ENCODE measurements at regions not wholly inside any gene's neighbourhood (a gene's known extent, or its start where the extent isn't known, plus 50 kb on each side); places are given as distances from the start of the nearest gene placed in this dataset.

DNA sequence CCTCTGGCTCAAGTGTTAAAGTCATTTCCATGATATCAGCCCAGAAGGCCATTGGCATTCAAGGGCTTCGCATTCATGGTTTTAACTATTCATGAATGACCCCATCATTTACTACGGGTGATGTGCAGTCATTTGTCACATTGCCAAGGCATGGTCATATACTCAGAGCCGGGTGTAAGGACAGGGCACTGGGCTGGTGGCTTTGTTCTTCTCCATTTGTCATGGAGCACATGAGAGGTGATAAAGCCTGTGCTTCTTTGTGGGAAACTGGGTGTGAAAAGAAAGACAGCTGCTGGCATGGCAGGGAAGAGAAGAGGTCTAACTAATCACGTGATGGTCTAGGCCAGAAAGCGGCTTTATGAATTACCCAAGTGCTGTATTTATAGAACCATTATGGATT, 132.2 kb upstream of the PLXNA4 start:
- no peak overlapping the region for H3K4me3 Mint-ChIP-seq

GRCh38 chr7:132705146-132705545, 128.9 kb upstream of the PLXNA4 start:
- no peak for DNase-seq
- no peaks in the 10 kb centered on the region for H3K36me3 Mint-ChIP-seq
- no peaks in the 10 kb centered on the region for H3K9me3 ChIP-seq (ENCODE audit: control insufficient read depth in 1 of 2, low read length in 2 of 2)
- intact Hi-C loops (cut with micrococcal nuclease): no loop called here
- H3K27ac ChIP-seq (ENCODE audit: low read depth, low read length): no peak overlapping the region
- H3K27me3 Mint-ChIP-seq: no peaks in the 10 kb centered on the region
- no peak overlapping the region for H3K4me3 Mint-ChIP-seq
- H3K4me1 Mint-ChIP-seq: peaks cover 0 to 2% (median 0%) of the 10 kb centered on the region in 4 donors
- no peaks in the 10 kb centered on the region for H3K36me3 ChIP-seq (ENCODE audit: insufficient read depth, low read length)
- ChIA-PET CTCF (ENCODE audit: partially characterized antibody) (no interaction called here), POLR2A (ENCODE audit: partially characterized antibody) (no interaction called here)
- H3K9me3 Mint-ChIP-seq: peaks cover 0 to 6% (median 0%) of the 10 kb centered on the region in 8 donors
- H3K4me3 ChIP-seq (ENCODE audit: low read length in 2 of 2): no peak overlapping the region
- H3K27me3 ChIP-seq (ENCODE audit: insufficient read depth, low read length): no peaks in the 10 kb centered on the region
- H3K4me1 ChIP-seq (ENCODE audit: insufficient read depth, low read length): no peaks in the 10 kb centered on the region
- no peak overlapping the region for H3K27ac Mint-ChIP-seq

More for the DNA sequence above, 132.2 kb upstream of the PLXNA4 start:
- Histone ChIP-seq H3K9me3 (ENCODE audit: control insufficient read depth in 1 of 2, low read length in 2 of 2) (no peaks in the 10 kb centered on the region), H3K36me3 (ENCODE audit: insufficient read depth, low read length) (no peaks in the 10 kb centered on the region), H3K27ac (ENCODE audit: low read depth, low read length) (no peak overlapping the region), H3K4me1 (ENCODE audit: insufficient read depth, low read length) (no peaks in the 10 kb centered on the region), H3K4me3 (ENCODE audit: low read length in 2 of 2) (no peak overlapping the region), H3K27me3 (ENCODE audit: insufficient read depth, low read length) (no peaks in the 10 kb centered on the region)
- CTCF ChIA-PET (ENCODE audit: partially characterized antibody): no interaction called here
- POLR2A ChIA-PET (ENCODE audit: partially characterized antibody): no interaction called here
- Mint-ChIP-seq H3K36me3 (no peaks in the 10 kb centered on the region), H3K9me3 (no peaks in the 10 kb centered on the region), H3K4me1 (peaks cover 0 to 3% (median 0%) of the 10 kb centered on the region in 4 donors), H3K27me3 (no peaks in the 10 kb centered on the region), H3K27ac (no peak overlapping the region)
- intact Hi-C loops (cut with micrococcal nuclease): no loop called here
- no peak for DNase-seq

GRCh38 chr7:132703742-132704141, 127.5 kb upstream of the PLXNA4 start:
- H3K4me3 Mint-ChIP-seq: no peak overlapping the region
- H3K9me3 Mint-ChIP-seq: peaks cover 0 to 6% (median 0%) of the 10 kb centered on the region in 8 donors
- no peak overlapping the region for H3K27ac ChIP-seq (ENCODE audit: low read depth, low read length)
- no peaks in the 10 kb centered on the region for H3K27me3 ChIP-seq (ENCODE audit: insufficient read depth, low read length)
- no peak overlapping the region for H3K4me3 ChIP-seq (ENCODE audit: low read length in 2 of 2)
- ChIA-PET POLR2A (ENCODE audit: partially characterized antibody) (no interaction called here), CTCF (ENCODE audit: partially characterized antibody) (interaction anchor here (1.2 kb wide), 1 partner anchor 8 kb away, joined by 3 read pairs; no protein-coding TSS in a partner anchor)
- no peak for DNase-seq
- no peak overlapping the region for H3K27ac Mint-ChIP-seq
- H3K36me3 ChIP-seq (ENCODE audit: insufficient read depth, low read length): no peaks in the 10 kb centered on the region
- H3K27me3 Mint-ChIP-seq: no peaks in the 10 kb centered on the region
- intact Hi-C loops (cut with micrococcal nuclease): no loop called here
- no peaks in the 10 kb centered on the region for H3K36me3 Mint-ChIP-seq
- no peaks in the 10 kb centered on the region for H3K4me1 ChIP-seq (ENCODE audit: insufficient read depth, low read length)
- no peaks in the 10 kb centered on the region for H3K4me1 Mint-ChIP-seq
- H3K9me3 ChIP-seq (ENCODE audit: control insufficient read depth in 1 of 2, low read length in 2 of 2): no peaks in the 10 kb centered on the region

- peaks cover 0 to 6% (median 0%) of the 10 kb centered on the region in 8 donors for H3K9me3 Mint-ChIP-seq
- intact Hi-C loops (cut with micrococcal nuclease): no loop called here
- H3K4me3 ChIP-seq (ENCODE audit: low read length in 2 of 2): no peak overlapping the region
- no peak for DNase-seq
- H3K36me3 ChIP-seq (ENCODE audit: insufficient read depth, low read length): no peaks in the 10 kb centered on the region
- ChIA-PET CTCF (ENCODE audit: partially characterized antibody) (no interaction called here), POLR2A (ENCODE audit: partially characterized antibody) (no interaction called here)
- H3K27me3 ChIP-seq (ENCODE audit: insufficient read depth, low read length): no peaks in the 10 kb centered on the region
- H3K27ac ChIP-seq (ENCODE audit: low read depth, low read length): no peak overlapping the region
- no peaks in the 10 kb centered on the region for H3K9me3 ChIP-seq (ENCODE audit: control insufficient read depth in 1 of 2, low read length in 2 of 2)
- H3K36me3 Mint-ChIP-seq: no peaks in the 10 kb centered on the region
- no peaks in the 10 kb centered on the region for H3K4me1 Mint-ChIP-seq
- H3K27ac Mint-ChIP-seq: no peak overlapping the region
- H3K27me3 Mint-ChIP-seq: peaks cover 0 to 3% of the 10 kb centered on the region in 2 donors
- H3K4me3 Mint-ChIP-seq: no peak overlapping the region
- H3K4me1 ChIP-seq (ENCODE audit: insufficient read depth, low read length): no peaks in the 10 kb centered on the region
Measured at GRCh38 chr7:132697003-132697402, 120.7 kb upstream of the PLXNA4 start.

DNA sequence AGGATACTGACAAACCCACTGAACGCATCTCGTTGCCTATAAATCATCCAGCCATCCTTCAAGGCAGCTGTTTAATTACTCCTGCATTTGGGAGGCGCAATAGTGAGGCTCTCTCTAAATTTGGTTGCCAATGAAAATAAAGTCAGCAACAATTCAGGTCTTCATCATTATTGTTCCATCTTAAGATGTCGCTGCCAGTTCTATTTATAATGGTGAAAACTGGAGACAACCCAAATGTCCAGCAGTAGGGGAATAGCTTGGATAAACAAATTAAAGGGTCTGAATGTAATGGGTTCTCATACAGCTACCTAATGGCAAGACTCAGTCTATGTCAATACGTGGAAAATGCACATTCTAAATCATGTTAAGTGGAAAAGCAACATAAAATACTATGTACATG, 120.1 kb upstream of the PLXNA4 start:
- no peaks in the 10 kb centered on the region for H3K4me1 Mint-ChIP-seq
- H3K27ac ChIP-seq (ENCODE audit: low read depth, low read length): no peak overlapping the region
- intact Hi-C loops (cut with micrococcal nuclease): no loop called here

DNA sequence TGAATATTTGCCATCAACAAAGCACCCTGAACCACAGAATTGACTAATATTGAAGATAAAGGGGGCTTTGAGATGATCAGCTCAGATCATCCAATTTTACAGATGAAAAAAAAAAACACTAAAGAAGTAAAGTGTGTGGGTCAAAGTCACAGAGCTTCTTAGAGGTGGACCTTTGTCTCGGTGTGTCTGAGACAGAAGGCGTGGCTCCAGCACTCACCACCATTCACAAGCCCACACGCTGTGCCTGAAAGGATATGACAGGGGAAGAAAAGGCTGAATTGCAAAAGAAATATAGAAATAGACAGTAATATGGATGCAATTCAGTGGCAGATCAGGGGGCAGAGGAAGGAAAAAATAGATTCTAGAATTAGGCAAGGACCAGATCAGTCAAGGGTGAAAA, 114.9 kb upstream of the PLXNA4 start:
- Histone ChIP-seq H3K4me3 (ENCODE audit: low read length in 2 of 2) (no peak overlapping the region), H3K9me3 (ENCODE audit: control insufficient read depth in 1 of 2, low read length in 2 of 2) (no peaks in the 10 kb centered on the region), H3K36me3 (ENCODE audit: insufficient read depth, low read length) (no peaks in the 10 kb centered on the region), H3K4me1 (ENCODE audit: insufficient read depth, low read length) (no peaks in the 10 kb centered on the region), H3K27me3 (ENCODE audit: insufficient read depth, low read length) (no peaks in the 10 kb centered on the region), H3K27ac (ENCODE audit: low read depth, low read length) (no peak overlapping the region)
- Mint-ChIP-seq H3K4me1 (no peaks in the 10 kb centered on the region), H3K36me3 (no peaks in the 10 kb centered on the region), H3K27ac (no peak overlapping the region), H3K9me3 (peaks cover 0 to 3% (median 0%) of the 10 kb centered on the region in 8 donors), H3K27me3 (peaks cover 3 to 7% of the 10 kb centered on the region in 2 donors), H3K4me3 (no peak overlapping the region)
- POLR2A ChIA-PET (ENCODE audit: partially characterized antibody): no interaction called here
- intact Hi-C loops (cut with micrococcal nuclease): no loop called here
- no peak for DNase-seq
- CTCF ChIA-PET (ENCODE audit: partially characterized antibody): interaction anchor here (0.7 kb wide), 1 partner anchor 1807 kb away, joined by 3 read pairs; no protein-coding TSS in a partner anchor

More for the DNA sequence above, 120.1 kb upstream of the PLXNA4 start:
- no peaks in the 10 kb centered on the region for H3K36me3 ChIP-seq (ENCODE audit: insufficient read depth, low read length)
- ChIA-PET POLR2A (ENCODE audit: partially characterized antibody) (no interaction called here), CTCF (ENCODE audit: partially characterized antibody) (no interaction called here)
- Mint-ChIP-seq H3K36me3 (no peaks in the 10 kb centered on the region), H3K27me3 (peaks cover 3% of the 10 kb centered on the region in 2 donors), H3K4me3 (no peak overlapping the region), H3K27ac (no peak overlapping the region), H3K9me3 (peaks cover 0 to 2% (median 0%) of the 10 kb centered on the region in 8 donors)
- no peak overlapping the region for H3K4me3 ChIP-seq (ENCODE audit: low read length in 2 of 2)
- H3K9me3 ChIP-seq (ENCODE audit: control insufficient read depth in 1 of 2, low read length in 2 of 2): no peaks in the 10 kb centered on the region
- DNase-seq: no peak
- H3K27me3 ChIP-seq (ENCODE audit: insufficient read depth, low read length): no peaks in the 10 kb centered on the region
- H3K4me1 ChIP-seq (ENCODE audit: insufficient read depth, low read length): no peaks in the 10 kb centered on the region

DNA sequence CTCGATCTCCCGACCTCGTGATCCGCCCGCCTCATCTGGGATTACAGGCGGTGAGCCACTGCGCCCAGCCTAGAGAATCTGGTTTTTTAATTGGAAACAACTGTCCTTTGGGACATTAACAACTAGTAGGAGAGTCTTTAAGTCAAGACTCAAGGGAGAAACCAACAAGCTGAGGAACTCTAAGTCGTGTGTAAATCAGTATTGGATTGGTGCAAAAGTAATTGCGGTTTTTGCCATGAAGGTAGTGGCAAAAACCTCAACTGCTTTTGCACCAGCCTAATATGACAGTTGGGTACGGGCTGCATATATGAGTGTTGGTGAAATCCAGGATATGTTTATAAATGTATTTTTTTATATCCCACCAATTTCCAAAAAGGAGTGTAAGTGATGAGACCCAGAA, 113.9 kb upstream of the PLXNA4 start:
- H3K27ac ChIP-seq (ENCODE audit: low read depth, low read length): no peak overlapping the region
- no peaks in the 10 kb centered on the region for H3K27me3 ChIP-seq (ENCODE audit: insufficient read depth, low read length)
- H3K4me3 ChIP-seq (ENCODE audit: low read length in 2 of 2): no peak overlapping the region
- H3K4me3 Mint-ChIP-seq: no peak overlapping the region
- no peaks in the 10 kb centered on the region for H3K9me3 ChIP-seq (ENCODE audit: control insufficient read depth in 1 of 2, low read length in 2 of 2)
- intact Hi-C loops (cut with micrococcal nuclease): no loop called here
- H3K4me1 ChIP-seq (ENCODE audit: insufficient read depth, low read length): no peaks in the 10 kb centered on the region
- no peaks in the 10 kb centered on the region for H3K36me3 ChIP-seq (ENCODE audit: insufficient read depth, low read length)
- peaks cover 0 to 3% (median 0%) of the 10 kb centered on the region in 8 donors for H3K9me3 Mint-ChIP-seq
- DNase-seq: no peak
- ChIA-PET POLR2A (ENCODE audit: partially characterized antibody) (no interaction called here), CTCF (ENCODE audit: partially characterized antibody) (no interaction called here)
- H3K36me3 Mint-ChIP-seq: no peaks in the 10 kb centered on the region
- H3K27ac Mint-ChIP-seq: no peak overlapping the region
- H3K4me1 Mint-ChIP-seq: no peaks in the 10 kb centered on the region
- peaks cover 3 to 7% of the 10 kb centered on the region in 2 donors for H3K27me3 Mint-ChIP-seq

- intact Hi-C loops (cut with micrococcal nuclease): no loop called here
- Histone ChIP-seq H3K27ac (ENCODE audit: low read depth, low read length) (no peak overlapping the region), H3K9me3 (ENCODE audit: control insufficient read depth in 1 of 2, low read length in 2 of 2) (no peaks in the 10 kb centered on the region), H3K4me3 (ENCODE audit: low read length in 2 of 2) (no peak overlapping the region), H3K36me3 (ENCODE audit: insufficient read depth, low read length) (no peaks in the 10 kb centered on the region), H3K4me1 (ENCODE audit: insufficient read depth, low read length) (no peaks in the 10 kb centered on the region), H3K27me3 (ENCODE audit: insufficient read depth, low read length) (no peaks in the 10 kb centered on the region)
- Mint-ChIP-seq H3K4me1 (no peaks in the 10 kb centered on the region), H3K36me3 (no peaks in the 10 kb centered on the region), H3K9me3 (peaks cover 0 to 3% (median 0%) of the 10 kb centered on the region in 8 donors), H3K27ac (no peak overlapping the region), H3K4me3 (no peak overlapping the region), H3K27me3 (peaks cover 3 to 9% of the 10 kb centered on the region in 2 donors)
- ChIA-PET CTCF (ENCODE audit: partially characterized antibody) (no interaction called here), POLR2A (ENCODE audit: partially characterized antibody) (no interaction called here)
- no peak for DNase-seq
Measured at GRCh38 chr7:132687981-132688383, 111.7 kb upstream of the PLXNA4 start.
